Neutrophil (primary cell): ENCODE measurements at regions not wholly inside any gene's neighbourhood (a gene's known extent, or its start where the extent isn't known, plus 50 kb on each side); places are given as distances from the start of the nearest gene placed in this dataset.

Experiments used
- H3K27ac ChIP-seq: fragments of 200-600 bp; sonication (generic); 2 replicates; pipeline ENCODE4 v1.5.1; 2016; ENCODE audit warnings: mild to moderate bottlenecking, moderate library complexity
- H3K27me3 ChIP-seq: fragments of 200-600 bp; sonication (generic); 2 replicates; pipeline ENCODE4 v1.6.0; 2016; ENCODE audit warnings: mild to moderate bottlenecking
- H3K36me3 ChIP-seq: fragments of 200-600 bp; sonication (generic); 2 replicates; pipeline ENCODE4 v1.5.1; 2017
- H3K4me1 ChIP-seq, 2 experiments: fragments of 200-600 bp in 1 of 2; sonication (generic) in 1 of 2; 1 replicate in 1 of 2; 2 replicates in 1 of 2; pipeline versions ENCODE4 v1.5.1 to v1.6.1; 2013 to 2016; ENCODE audit warnings: low read depth in 1 of 2, low read length in 1 of 2, mild to moderate bottlenecking in 1 of 2, moderate library complexity in 1 of 2; ENCODE audit not compliant: control insufficient read depth in 1 of 2, insufficient read depth in 1 of 2
- H3K4me3 ChIP-seq, 2 experiments: fragments of 200-600 bp in 1 of 2; sonication (generic) in 1 of 2; 1 replicate in 1 of 2; 2 replicates in 1 of 2; pipeline ENCODE4 v1.5.1; 2013 to 2016; ENCODE audit warnings: low read depth in 1 of 2, low read length in 1 of 2, mild to moderate bottlenecking in 1 of 2, moderate library complexity in 1 of 2
- H3K9me3 ChIP-seq: fragments of 200-600 bp; sonication (generic); 2 replicates; pipeline ENCODE4 v1.5.1; 2016
- TF ChIP-seq, protein P1 (sequence below): fragments of 200-600 bp; sonication (generic); IDR thresholded peaks from 2 replicates; pipeline ENCODE4 v1.5.1; 2016; ENCODE audit warnings: antibody characterized with exemption

DNA sequence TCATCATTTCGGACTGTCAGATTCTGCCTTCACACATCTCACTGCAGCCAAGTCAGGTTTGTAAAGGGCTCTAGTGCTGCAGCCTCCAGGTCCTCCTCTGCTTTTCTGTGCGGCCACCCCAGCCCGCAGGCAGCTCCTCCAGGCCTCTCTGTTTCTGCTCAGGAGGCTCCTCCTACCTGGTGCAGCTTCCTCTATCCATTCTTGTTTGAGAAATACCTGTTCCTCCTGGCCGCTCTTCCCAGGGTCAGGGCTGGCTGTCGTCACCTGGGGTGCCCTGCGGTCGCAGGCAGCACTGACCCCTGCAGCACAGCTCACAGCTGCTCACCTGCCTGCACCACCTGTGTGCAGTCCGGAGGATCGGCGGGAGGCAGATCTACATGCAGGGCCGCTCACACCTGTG lies 387.7 kb upstream of the IRX4 start:
- Histone ChIP-seq H3K27me3 (no peaks in the 10 kb centered on the region), H3K36me3 (no peaks in the 10 kb centered on the region), H3K4me1 (no peaks in the 10 kb centered on the region), H3K4me3 (no peak overlapping the region), H3K9me3 (no peaks in the 10 kb centered on the region), H3K27ac (no peak overlapping the region)
- TF ChIP-seq, protein P1, sequence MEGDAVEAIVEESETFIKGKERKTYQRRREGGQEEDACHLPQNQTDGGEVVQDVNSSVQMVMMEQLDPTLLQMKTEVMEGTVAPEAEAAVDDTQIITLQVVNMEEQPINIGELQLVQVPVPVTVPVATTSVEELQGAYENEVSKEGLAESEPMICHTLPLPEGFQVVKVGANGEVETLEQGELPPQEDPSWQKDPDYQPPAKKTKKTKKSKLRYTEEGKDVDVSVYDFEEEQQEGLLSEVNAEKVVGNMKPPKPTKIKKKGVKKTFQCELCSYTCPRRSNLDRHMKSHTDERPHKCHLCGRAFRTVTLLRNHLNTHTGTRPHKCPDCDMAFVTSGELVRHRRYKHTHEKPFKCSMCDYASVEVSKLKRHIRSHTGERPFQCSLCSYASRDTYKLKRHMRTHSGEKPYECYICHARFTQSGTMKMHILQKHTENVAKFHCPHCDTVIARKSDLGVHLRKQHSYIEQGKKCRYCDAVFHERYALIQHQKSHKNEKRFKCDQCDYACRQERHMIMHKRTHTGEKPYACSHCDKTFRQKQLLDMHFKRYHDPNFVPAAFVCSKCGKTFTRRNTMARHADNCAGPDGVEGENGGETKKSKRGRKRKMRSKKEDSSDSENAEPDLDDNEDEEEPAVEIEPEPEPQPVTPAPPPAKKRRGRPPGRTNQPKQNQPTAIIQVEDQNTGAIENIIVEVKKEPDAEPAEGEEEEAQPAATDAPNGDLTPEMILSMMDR, result no peak

DNA sequence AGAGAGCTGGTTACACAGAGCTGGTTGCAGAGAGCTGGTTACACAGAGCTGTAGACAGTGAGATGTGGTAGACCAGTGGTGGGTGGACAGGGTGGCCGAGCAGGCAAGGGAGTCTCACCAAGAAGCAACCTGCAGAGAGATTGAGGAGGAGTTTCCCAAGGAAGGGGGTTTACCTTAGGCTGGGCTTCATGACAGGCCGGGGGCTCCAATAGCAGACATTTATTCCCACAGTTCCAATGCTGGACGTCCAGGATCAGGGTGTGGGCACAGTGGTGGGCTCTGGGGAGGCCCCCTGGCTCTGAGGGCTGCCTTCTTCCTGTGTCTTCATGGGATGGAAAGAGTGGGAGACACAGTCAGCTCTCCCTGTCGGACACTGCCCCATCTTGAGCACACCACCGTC lies 386.9 kb upstream of the IRX4 start:
- Histone ChIP-seq H3K27ac (no peak overlapping the region), H3K9me3 (no peaks in the 10 kb centered on the region), H3K27me3 (no peaks in the 10 kb centered on the region), H3K4me1 (no peaks in the 10 kb centered on the region), H3K36me3 (no peaks in the 10 kb centered on the region), H3K4me3 (no peak overlapping the region)
- TF ChIP-seq, protein P1, result no peak

DNA sequence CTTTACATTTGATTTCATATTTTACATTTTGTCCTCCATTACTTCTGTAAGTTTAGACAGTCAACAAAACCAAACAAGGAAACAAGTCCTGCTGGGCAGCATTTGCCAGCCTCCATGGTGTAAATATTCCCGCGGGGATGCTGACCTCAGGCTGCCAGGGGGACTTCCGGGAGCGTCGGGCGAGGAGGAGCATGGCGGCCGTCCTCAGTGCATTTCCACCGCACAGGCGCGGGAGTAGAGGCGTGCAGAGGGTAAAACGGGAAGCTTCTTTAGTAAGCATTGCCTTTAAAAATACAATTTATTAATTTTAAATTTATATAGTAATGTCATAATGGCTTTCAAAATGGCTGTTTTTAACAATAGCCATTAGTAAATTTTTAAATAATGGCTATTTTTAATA lies 385.3 kb upstream of the IRX4 start:
- TF ChIP-seq, protein P1, result no peak
- H3K36me3 ChIP-seq, result no peaks in the 10 kb centered on the region
- H3K9me3 ChIP-seq, result no peaks in the 10 kb centered on the region
- no peak overlapping the region for H3K4me3 ChIP-seq
- no peak overlapping the region for H3K27ac ChIP-seq
- H3K4me1 ChIP-seq, result no peaks in the 10 kb centered on the region
- H3K27me3 ChIP-seq, result no peaks in the 10 kb centered on the region

DNA sequence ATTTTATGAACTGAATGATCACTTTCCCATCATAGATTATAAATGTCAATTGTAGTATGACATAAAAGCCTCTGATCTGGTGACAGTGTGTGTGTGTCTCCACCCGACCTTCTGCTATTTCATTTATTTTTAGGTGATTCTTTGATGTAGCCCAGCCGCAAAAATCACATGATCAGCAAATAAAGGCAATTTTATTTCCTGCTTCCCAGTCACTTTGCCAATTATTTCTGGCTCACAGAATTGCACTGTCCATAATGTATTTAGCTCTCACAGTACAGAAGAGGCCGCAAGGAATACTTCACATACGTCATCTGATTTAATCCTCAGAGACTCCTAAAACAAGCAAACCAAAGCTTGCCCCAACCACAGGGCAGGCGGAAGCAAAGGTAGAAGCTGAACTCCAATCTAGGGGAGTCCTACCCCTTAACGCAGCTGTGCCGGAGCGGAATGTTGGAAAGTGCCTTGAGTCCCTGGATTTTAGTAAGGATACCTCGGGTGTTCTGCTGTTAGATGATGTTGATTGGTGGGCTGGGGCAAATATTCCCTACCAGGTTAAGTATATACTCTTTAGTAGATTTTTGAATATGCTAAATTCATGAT lies 384.0 kb upstream of the IRX4 start:
- TF ChIP-seq, protein P1, result no peak
- Histone ChIP-seq H3K27ac (no peak overlapping the region), H3K27me3 (no peaks in the 10 kb centered on the region), H3K9me3 (no peaks in the 10 kb centered on the region), H3K4me1 (no peaks in the 10 kb centered on the region), H3K36me3 (no peaks in the 10 kb centered on the region), H3K4me3 (no peak overlapping the region)

DNA sequence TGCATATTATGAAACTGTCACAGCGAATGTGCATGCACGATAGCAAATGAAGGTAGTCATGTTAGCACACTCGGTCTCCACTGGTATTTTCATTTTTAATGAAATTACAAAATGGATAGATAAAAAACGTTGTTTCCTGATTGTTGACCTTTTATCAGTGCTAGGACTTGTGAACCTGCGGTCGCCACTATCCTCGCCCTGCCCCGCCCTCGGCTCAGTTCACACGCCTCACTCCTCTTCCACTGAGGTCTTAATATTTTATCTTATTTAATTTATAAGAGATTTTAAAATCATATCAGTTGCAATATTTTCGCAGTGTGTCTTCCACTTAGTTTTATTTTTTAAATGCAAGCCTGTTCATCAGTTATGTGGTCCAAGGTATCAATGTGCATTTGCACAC lies 382.6 kb upstream of the IRX4 start:
- Histone ChIP-seq H3K27me3 (no peaks in the 10 kb centered on the region), H3K36me3 (no peaks in the 10 kb centered on the region)
- TF ChIP-seq, protein P1, result no peak

DNA sequence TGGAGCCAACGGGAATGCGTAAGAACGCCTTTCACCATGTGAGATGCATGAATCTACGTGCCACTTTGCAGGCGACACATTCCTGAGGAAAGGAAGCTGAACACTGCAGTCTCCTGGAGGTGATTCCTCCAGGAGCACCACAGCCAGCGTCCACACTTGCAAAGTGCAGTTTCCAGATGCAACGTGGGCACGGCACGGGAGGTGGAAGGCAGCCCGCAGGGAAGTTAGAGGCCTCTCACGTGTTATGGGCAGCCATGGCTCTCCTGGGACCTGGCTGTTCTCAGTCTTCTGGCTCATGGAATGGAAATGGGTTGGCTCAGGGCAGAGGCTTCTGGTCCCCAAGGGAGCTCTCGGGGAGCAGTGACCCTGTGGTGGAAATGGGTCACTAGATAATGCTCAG lies 381.0 kb upstream of the IRX4 start:
- H3K27me3 ChIP-seq, result no peaks in the 10 kb centered on the region
- no peaks in the 10 kb centered on the region for H3K9me3 ChIP-seq
- H3K4me1 ChIP-seq, result no peaks in the 10 kb centered on the region

More for the DNA sequence above, 382.6 kb upstream of the IRX4 start:
- Histone ChIP-seq H3K4me1 (no peaks in the 10 kb centered on the region), H3K9me3 (no peaks in the 10 kb centered on the region), H3K4me3 (no peak overlapping the region), H3K27ac (no peak overlapping the region)

More for the DNA sequence above, 381.0 kb upstream of the IRX4 start:
- Histone ChIP-seq H3K27ac (no peak overlapping the region), H3K36me3 (no peaks in the 10 kb centered on the region), H3K4me3 (no peak overlapping the region)
- TF ChIP-seq, protein P1, result no peak
